ENCODE measurements at regions not wholly inside any gene's neighbourhood (a gene's known extent, or its start where the extent isn't known, plus 50 kb on each side); places are given as distances from the start of the nearest gene placed in this dataset.

DNA sequence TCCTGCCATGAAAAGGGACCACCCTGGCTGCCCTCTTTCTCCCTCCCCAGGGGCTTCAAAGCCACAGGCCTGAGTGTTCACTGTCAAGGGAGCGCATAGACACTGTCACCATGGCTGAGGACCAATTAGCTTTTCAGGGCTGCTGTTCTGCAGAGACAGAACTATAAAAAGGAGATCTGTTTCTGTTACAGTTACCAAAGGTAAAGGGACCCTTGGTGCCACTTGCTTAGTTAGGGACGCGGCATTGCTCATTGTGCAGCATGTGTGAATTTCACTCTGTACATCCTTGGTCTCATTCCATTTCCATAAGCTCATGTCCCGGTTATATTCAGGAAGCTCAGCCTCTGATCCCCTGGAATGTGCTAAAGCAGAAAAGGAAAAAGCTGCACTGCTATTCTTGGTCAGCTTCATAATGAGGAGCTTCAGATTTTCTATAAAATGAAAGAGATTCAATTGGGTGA lies 55.5 kb upstream of the RNF152 start:
- Histone ChIP-seq H3K23ac (ENCODE audit: low read depth, low read length) (peak overlapping the region; percentile 64; the same call in 1 of the 2 replicates), H2BK120ac (ENCODE audit: low read depth, low read length) (peak overlapping the region; percentile 74), H4K8ac (ENCODE audit: low read depth in 2 of 2, low read length in 2 of 2) (peak overlapping the region in 1 of 2 experiments; percentile 78; a peak in 2 of 4 replicates), H3K9ac (ENCODE audit: low read depth, low read length) (peak overlapping the region; percentile 6; the same call in 1 of the 2 replicates), H2AFZ (replicated peaks; ENCODE audit: low read length, poor library complexity) (peak overlapping the region; percentile 75), H4K5ac (ENCODE audit: low read depth, low read length) (peak overlapping the region; percentile 67; the same call in 1 of the 2 replicates), H4K20me1 (ENCODE audit: insufficient read depth, low read length) (no peaks in the 10 kb centered on the region), H3K4me3 (ENCODE audit: insufficient read depth, low read depth, low read length) (no peak overlapping the region), H3K18ac (ENCODE audit: low read depth, low read length) (peak overlapping the region; percentile 71), H3K9me3 (ENCODE audit: control insufficient read depth, insufficient read depth, low read length) (no peaks in the 10 kb centered on the region), H3K79me1 (ENCODE audit: low read depth in 1 of 2, low read length in 2 of 2) (no peaks in the 10 kb centered on the region), H2AK5ac (ENCODE audit: low read depth, low read length) (peak overlapping the region; percentile 37), H2BK5ac (ENCODE audit: low read depth, low read length, poor library complexity, severe bottlenecking) (peak overlapping the region; percentile 50), H3K36me3 (ENCODE audit: control insufficient read depth, insufficient read depth, low read length) (no peaks in the 10 kb centered on the region), H3K4me2 (ENCODE audit: low read depth, low read length) (peak overlapping the region; percentile 8), H3K4me1 (ENCODE audit: control insufficient read depth, insufficient read depth, low read length) (peaks cover 20% of the 10 kb centered on the region), H3K9me1 (ENCODE audit: insufficient read depth, low read length) (peaks cover 18% of the 10 kb centered on the region), H3K14ac (replicated peaks; ENCODE audit: low read depth, low read length) (peak overlapping the region; percentile 84), H2BK20ac (ENCODE audit: low read depth, low read length) (peak overlapping the region; percentile 72), H3K27me3 (ENCODE audit: control insufficient read depth, insufficient read depth, low read length) (no peaks in the 10 kb centered on the region), H4K91ac (ENCODE audit: insufficient read depth, low read depth, low read length) (peak overlapping the region; percentile 81; the same call in 1 of the 2 replicates), H3K27ac (ENCODE audit: insufficient read depth, low read length) (no peak overlapping the region; the same call in 1 of the 2 replicates), H2AK9ac (replicated peaks; ENCODE audit: low read depth, low read length, poor library complexity) (no peak overlapping the region), H3K56ac (ENCODE audit: extremely low read depth, insufficient read depth, low read length) (no peak overlapping the region), H2BK15ac (ENCODE audit: low read depth, low read length) (peak overlapping the region; percentile 71; the same call in 2 of the 3 replicates), H3K4ac (ENCODE audit: low read depth, low read length) (peak overlapping the region; percentile 86)
- BruUV-seq (replicated peaks) = no TSS peak
- in situ Hi-C loops (cut with MboI; ENCODE audit: low sequenced_read_pairs) = no loop called here
- DNase-seq (peak; percentile 59), ATAC-seq (ENCODE audit: low read depth) (peak; percentile 53)
- WGBS, 2 experiments (ENCODE audit: extremely low coverage in 2 of 2, insufficient read length in 1 of 2) = no CpG with 5 or more reads among the region's 4 CpGs
- TF ChIP-seq NFE2L2 (IDR thresholded peaks at IDR 0.05; ENCODE audit: low read depth, low read length) (no peak), RAD21 (IDR thresholded peaks at IDR 0.05; ENCODE audit: low read length) (no peak), MXI1 (IDR thresholded peaks at IDR 0.05; ENCODE audit: borderline replicate concordance, low read depth, low read length) (no peak), MAFK (IDR thresholded peaks at IDR 0.05; ENCODE audit: low read depth, low read length) (no peak), SMC3 (IDR thresholded peaks at IDR 0.05; ENCODE audit: low read depth, low read length) (no peak), MAZ (IDR thresholded peaks at IDR 0.05; ENCODE audit: borderline replicate concordance, low read depth, low read length) (no peak), RCOR1 (IDR thresholded peaks at IDR 0.05; ENCODE audit: insufficient replicate concordance, low read length) (no peak), RFX5 (IDR thresholded peaks at IDR 0.05; ENCODE audit: low read depth, low read length) (no peak), CHD1 (IDR thresholded peaks at IDR 0.05; ENCODE audit: low read depth, low read length) (no peak), FOS (IDR thresholded peaks at IDR 0.05; ENCODE audit: low read depth, low read length) (no peak)
- TF ChIP-seq, protein P1, sequence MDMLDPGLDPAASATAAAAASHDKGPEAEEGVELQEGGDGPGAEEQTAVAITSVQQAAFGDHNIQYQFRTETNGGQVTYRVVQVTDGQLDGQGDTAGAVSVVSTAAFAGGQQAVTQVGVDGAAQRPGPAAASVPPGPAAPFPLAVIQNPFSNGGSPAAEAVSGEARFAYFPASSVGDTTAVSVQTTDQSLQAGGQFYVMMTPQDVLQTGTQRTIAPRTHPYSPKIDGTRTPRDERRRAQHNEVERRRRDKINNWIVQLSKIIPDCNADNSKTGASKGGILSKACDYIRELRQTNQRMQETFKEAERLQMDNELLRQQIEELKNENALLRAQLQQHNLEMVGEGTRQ (IDR thresholded peaks at IDR 0.05; ENCODE audit: low read depth, low read length) = no peak
- TF ChIP-seq, protein P2, sequence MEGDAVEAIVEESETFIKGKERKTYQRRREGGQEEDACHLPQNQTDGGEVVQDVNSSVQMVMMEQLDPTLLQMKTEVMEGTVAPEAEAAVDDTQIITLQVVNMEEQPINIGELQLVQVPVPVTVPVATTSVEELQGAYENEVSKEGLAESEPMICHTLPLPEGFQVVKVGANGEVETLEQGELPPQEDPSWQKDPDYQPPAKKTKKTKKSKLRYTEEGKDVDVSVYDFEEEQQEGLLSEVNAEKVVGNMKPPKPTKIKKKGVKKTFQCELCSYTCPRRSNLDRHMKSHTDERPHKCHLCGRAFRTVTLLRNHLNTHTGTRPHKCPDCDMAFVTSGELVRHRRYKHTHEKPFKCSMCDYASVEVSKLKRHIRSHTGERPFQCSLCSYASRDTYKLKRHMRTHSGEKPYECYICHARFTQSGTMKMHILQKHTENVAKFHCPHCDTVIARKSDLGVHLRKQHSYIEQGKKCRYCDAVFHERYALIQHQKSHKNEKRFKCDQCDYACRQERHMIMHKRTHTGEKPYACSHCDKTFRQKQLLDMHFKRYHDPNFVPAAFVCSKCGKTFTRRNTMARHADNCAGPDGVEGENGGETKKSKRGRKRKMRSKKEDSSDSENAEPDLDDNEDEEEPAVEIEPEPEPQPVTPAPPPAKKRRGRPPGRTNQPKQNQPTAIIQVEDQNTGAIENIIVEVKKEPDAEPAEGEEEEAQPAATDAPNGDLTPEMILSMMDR (conservative IDR thresholded peaks at IDR 0.05; ENCODE audit: low read depth, low read length) = no peak
- intact Hi-C loops (cut with micrococcal nuclease) = no loop called here
- dilution Hi-C loops (cut with HindIII; ENCODE audit: low sequenced_read_pairs, unreplicated experiment) = no loop called here
- CTCF ChIA-PET = interaction anchor here (1.2 kb wide), 1 partner anchor 8 kb away, joined by 4 read pairs; no protein-coding TSS in a partner anchor
- POLR2A ChIA-PET (ENCODE audit: unreplicated experiment) = interaction anchor here (1.0 kb wide), 1 partner anchor 16 kb away, joined by 3 read pairs; no protein-coding TSS in a partner anchor

Measured in IMR-90 (cell line).